Stimulated activated CD4-positive, alpha-beta T cell treated with anti-CD3 and anti-CD28 coated beads, Interleukin-12 subunit alpha, Interleukin-12 subunit beta, amount 100 ng/mL, for 4 hours (primary cell): ENCODE measurements at regions not wholly inside any gene's neighbourhood (a gene's known extent, or its start where the extent isn't known, plus 50 kb on each side); places are given as distances from the start of the nearest gene placed in this dataset.

Source experiments
- DNase-seq: peaks from one replicate; pipeline ENCODE4 v3.0.0-alpha.2; 2020

- DNase-seq = no peak
Observed at GRCh38 chr5:160511280-160511929, 89.8 kb downstream of the PTTG1 start.
